CD14-positive monocyte (primary cell): ENCODE measurements at regions not wholly inside any gene's neighbourhood (a gene's known extent, or its start where the extent isn't known, plus 50 kb on each side); places are given as distances from the start of the nearest gene placed in this dataset.

Experiments used
- DNase-seq, 3 donors: peaks; one replicate each; pipeline ENCODE4 v3.0.0-alpha.2; 2011 to 2022
- H2AFZ ChIP-seq: 2 replicates; pipeline ENCODE4 v1.6.0; 2012; ENCODE audit warnings: mild to moderate bottlenecking, low read depth, low read length, inconsistent platforms; ENCODE audit not compliant: insufficient read depth, poor library complexity, severe bottlenecking
- H3K27ac ChIP-seq, 2 donors: 1 replicate in 1 of 2; 2 replicates in 1 of 2; pipeline ENCODE4 v1.5.1; 2012 to 2013; ENCODE audit warnings: low read length in 2 of 2, control low read depth in 1 of 2, inconsistent platforms in 1 of 2, low read depth in 1 of 2, mild to moderate bottlenecking in 1 of 2
- H3K27me3 ChIP-seq, 2 donors: one replicate each; pipeline versions ENCODE4 v1.6.0 to v1.6.1; 2011 to 2013; ENCODE audit warnings: low read length in 2 of 2; ENCODE audit not compliant: control insufficient read depth in 2 of 2, insufficient read depth in 2 of 2
- H3K36me3 ChIP-seq, 2 donors: replicated peaks in 1 of 2; 1 replicate in 1 of 2; 2 replicates in 1 of 2; pipeline versions ENCODE4 v1.5.1 to v1.6.1; 2012 to 2013; ENCODE audit warnings: low read length in 2 of 2, control low read depth in 1 of 2, inconsistent platforms in 1 of 2, mild to moderate bottlenecking in 1 of 2; ENCODE audit not compliant: insufficient read depth in 2 of 2, control insufficient read depth in 1 of 2
- H3K4me1 ChIP-seq, 2 donors: 1 replicate in 1 of 2; 2 replicates in 1 of 2; pipeline versions ENCODE4 v1.5.1 to v1.6.1; 2012 to 2013; ENCODE audit warnings: low read length in 2 of 2, control low read depth in 1 of 2, inconsistent platforms in 1 of 2, mild to moderate bottlenecking in 1 of 2, moderate library complexity in 1 of 2; ENCODE audit not compliant: insufficient read depth in 2 of 2, control insufficient read depth in 1 of 2
- H3K4me2 ChIP-seq: replicated peaks from 2 replicates; pipeline ENCODE3; 2012; ENCODE audit warnings: low read length, moderate library complexity, mild to moderate bottlenecking; ENCODE audit not compliant: poor library complexity, severe bottlenecking; ENCODE audit errors: extremely low read depth
- H3K4me3 ChIP-seq, 3 experiments: fragments of 200-600 bp in 1 of 3; sonication (generic) in 1 of 3; replicated peaks in 1 of 3; 1 replicate in 2 of 3; 2 replicates in 1 of 3; pipeline ENCODE4 v1.5.1; 2011 to 2013; ENCODE audit warnings: low read length in 3 of 3, mild to moderate bottlenecking in 3 of 3, control low read depth in 2 of 3, low read depth in 2 of 3, inconsistent platforms in 1 of 3, moderate library complexity in 1 of 3
- H3K79me2 ChIP-seq: 2 replicates; pipeline ENCODE4 v1.6.0; 2012; ENCODE audit warnings: mild to moderate bottlenecking, control low read depth, inconsistent platforms, low read length, moderate library complexity; ENCODE audit not compliant: insufficient read depth
- H3K9ac ChIP-seq: 2 replicates; pipeline ENCODE4 v1.6.0; 2017; ENCODE audit warnings: low read length, mild to moderate bottlenecking; ENCODE audit not compliant: insufficient read depth, poor library complexity, severe bottlenecking
- H3K9me3 ChIP-seq, 2 donors: replicated peaks in 1 of 2; 1 replicate in 1 of 2; 2 replicates in 1 of 2; pipeline versions ENCODE4 v1.5.1 to v1.6.1; 2012 to 2013; ENCODE audit warnings: low read length in 2 of 2, control low read depth in 1 of 2; ENCODE audit not compliant: control insufficient read depth in 1 of 2, insufficient read depth in 1 of 2
- H4K20me1 ChIP-seq: 2 replicates; pipeline ENCODE4 v1.6.0; 2012; ENCODE audit warnings: mild to moderate bottlenecking, low read length, control low read depth, moderate library complexity; ENCODE audit not compliant: insufficient read depth
- H3K27ac Mint-ChIP-seq, 7 donors: one replicate each; pipeline ENCODE4 v1.8.0; 2020; ENCODE audit warnings: mild to moderate bottlenecking in 7 of 7, mixed read lengths in 7 of 7, moderate library complexity in 6 of 7, inconsistent platforms in 2 of 7
- H3K27me3 Mint-ChIP-seq, 3 donors: one replicate each; pipeline ENCODE4 v1.8.0; 2021 to 2022; ENCODE audit warnings: low read depth in 3 of 3, mild to moderate bottlenecking in 3 of 3, mixed read lengths in 3 of 3, moderate library complexity in 3 of 3, inconsistent platforms in 1 of 3
- H3K36me3 Mint-ChIP-seq, 2 donors: one replicate each; pipeline ENCODE4 v1.8.0; 2020; ENCODE audit warnings: mixed read lengths in 2 of 2, inconsistent platforms in 1 of 2, mild to moderate bottlenecking in 1 of 2
- H3K4me1 Mint-ChIP-seq: one replicate; pipeline ENCODE4 v1.8.0; 2020; ENCODE audit warnings: mild to moderate bottlenecking, mixed read lengths
- H3K4me3 Mint-ChIP-seq, 2 donors: one replicate each; pipeline ENCODE4 v1.8.0; 2020; ENCODE audit warnings: mild to moderate bottlenecking in 2 of 2, mixed read lengths in 2 of 2, moderate library complexity in 1 of 2
- H3K9me3 Mint-ChIP-seq, 7 donors: one replicate each; pipeline ENCODE4 v1.8.0; 2020 to 2022; ENCODE audit warnings: mixed read lengths in 7 of 7, mild to moderate bottlenecking in 6 of 7, moderate library complexity in 6 of 7, inconsistent platforms in 2 of 7
- WGBS: methylation state at CpG from one replicate; pipeline ENCODE4 v1.1.5; 2013; ENCODE audit warnings: missing lambda C conversion rate; ENCODE audit not compliant: insufficient coverage; 5-methylcytosine and 5-hydroxymethylcytosine counted together
- intact Hi-C, 2 donors: fragments of 100-400 bp; cut with micrococcal nuclease; formaldehyde crosslinking; loops; one replicate each; pipeline versions ENCODE4 v1.15.0 to v1.15.1; 2023
- TF ChIP-seq, protein P1 (sequence below): fragments of 200-600 bp; IDR thresholded peaks from one replicate; pipeline ENCODE4 v1.8.0; 2022; ENCODE audit warnings: antibody characterized with exemption, mild to moderate bottlenecking

DNA sequence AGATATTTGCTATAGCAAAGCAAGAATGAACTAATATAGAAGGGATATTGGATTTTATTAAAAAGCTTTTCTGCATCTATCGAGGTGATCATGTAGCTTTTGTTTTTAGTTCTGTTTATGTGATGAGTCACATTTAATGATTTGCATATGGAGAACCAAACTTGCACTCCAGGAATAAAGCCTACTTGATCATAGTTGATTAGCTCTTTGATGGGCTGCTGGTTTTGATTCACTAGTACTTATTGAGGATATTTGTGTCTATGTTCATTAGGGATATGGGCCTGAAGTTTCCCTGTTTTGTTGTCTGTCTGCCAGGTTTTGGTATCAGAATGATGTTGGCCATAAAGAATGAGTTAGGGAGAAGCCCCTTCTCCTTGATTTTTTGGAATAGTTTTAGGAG is 310.7 kb downstream of the ARPP21 start:
- peaks cover 1 to 3% (median 1%) of the 10 kb centered on the region in 3 donors for H3K27me3 Mint-ChIP-seq
- no peak overlapping the region for H3K4me2 ChIP-seq
- H3K9me3 Mint-ChIP-seq, result peaks cover 0 to 6% (median 2%) of the 10 kb centered on the region in 7 donors
- no peak overlapping the region for H3K4me3 ChIP-seq
- no peaks in the 10 kb centered on the region for H3K36me3 ChIP-seq
- H3K4me3 Mint-ChIP-seq, result no peak overlapping the region
- DNase-seq, result no peak
- H3K4me1 ChIP-seq, result no peaks in the 10 kb centered on the region
- no peaks in the 10 kb centered on the region for H3K27me3 ChIP-seq
- H3K36me3 Mint-ChIP-seq, result no peaks in the 10 kb centered on the region
- no peaks in the 10 kb centered on the region for H3K79me2 ChIP-seq
- no peaks in the 10 kb centered on the region for H3K4me1 Mint-ChIP-seq
- no peak overlapping the region for H3K27ac ChIP-seq
- no peak overlapping the region for H2AFZ ChIP-seq
- no peaks in the 10 kb centered on the region for H3K9me3 ChIP-seq
- no peak overlapping the region for H3K9ac ChIP-seq
- H4K20me1 ChIP-seq, result no peaks in the 10 kb centered on the region
- TF ChIP-seq, protein P1, sequence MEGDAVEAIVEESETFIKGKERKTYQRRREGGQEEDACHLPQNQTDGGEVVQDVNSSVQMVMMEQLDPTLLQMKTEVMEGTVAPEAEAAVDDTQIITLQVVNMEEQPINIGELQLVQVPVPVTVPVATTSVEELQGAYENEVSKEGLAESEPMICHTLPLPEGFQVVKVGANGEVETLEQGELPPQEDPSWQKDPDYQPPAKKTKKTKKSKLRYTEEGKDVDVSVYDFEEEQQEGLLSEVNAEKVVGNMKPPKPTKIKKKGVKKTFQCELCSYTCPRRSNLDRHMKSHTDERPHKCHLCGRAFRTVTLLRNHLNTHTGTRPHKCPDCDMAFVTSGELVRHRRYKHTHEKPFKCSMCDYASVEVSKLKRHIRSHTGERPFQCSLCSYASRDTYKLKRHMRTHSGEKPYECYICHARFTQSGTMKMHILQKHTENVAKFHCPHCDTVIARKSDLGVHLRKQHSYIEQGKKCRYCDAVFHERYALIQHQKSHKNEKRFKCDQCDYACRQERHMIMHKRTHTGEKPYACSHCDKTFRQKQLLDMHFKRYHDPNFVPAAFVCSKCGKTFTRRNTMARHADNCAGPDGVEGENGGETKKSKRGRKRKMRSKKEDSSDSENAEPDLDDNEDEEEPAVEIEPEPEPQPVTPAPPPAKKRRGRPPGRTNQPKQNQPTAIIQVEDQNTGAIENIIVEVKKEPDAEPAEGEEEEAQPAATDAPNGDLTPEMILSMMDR, result no peak
- H3K27ac Mint-ChIP-seq, result no peak overlapping the region
- intact Hi-C loops, result no loop called here
- WGBS, result no CpG with 5 or more reads among the region's 1 CpG

DNA sequence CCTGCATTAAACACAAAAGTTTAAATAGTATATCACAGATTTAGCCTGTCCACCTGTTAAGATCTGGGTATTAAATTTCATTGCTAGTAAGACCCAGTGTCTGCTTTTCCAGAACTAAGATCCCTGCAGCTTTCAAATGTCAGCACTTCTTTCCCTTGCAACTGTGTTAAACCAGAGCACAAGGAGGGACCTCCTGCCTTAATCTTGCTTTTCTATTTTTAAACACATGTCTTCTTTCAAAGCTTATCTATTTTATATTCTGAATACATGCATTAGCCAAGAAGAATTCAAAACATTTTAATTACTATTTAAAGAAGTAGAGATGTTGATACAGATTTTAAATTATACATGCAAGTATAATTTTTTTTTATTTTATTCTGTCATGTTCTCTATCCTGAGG is 315.1 kb downstream of the ARPP21 start:
- H3K9me3 Mint-ChIP-seq, result peaks cover 0 to 6% (median 2%) of the 10 kb centered on the region in 7 donors
- Histone ChIP-seq H3K4me3 (no peak overlapping the region), H3K27ac (no peak overlapping the region), H3K9me3 (no peaks in the 10 kb centered on the region), H4K20me1 (no peaks in the 10 kb centered on the region), H3K9ac (no peak overlapping the region), H2AFZ (no peak overlapping the region), H3K79me2 (no peaks in the 10 kb centered on the region), H3K4me1 (no peaks in the 10 kb centered on the region), H3K4me2 (no peak overlapping the region), H3K27me3 (no peaks in the 10 kb centered on the region), H3K36me3 (no peaks in the 10 kb centered on the region)
- no peaks in the 10 kb centered on the region for H3K4me1 Mint-ChIP-seq
- TF ChIP-seq, protein P1, result no peak
- no peak overlapping the region for H3K4me3 Mint-ChIP-seq
- no peak for DNase-seq
- H3K27me3 Mint-ChIP-seq, result peaks cover 0 to 3% (median 1%) of the 10 kb centered on the region in 3 donors
- H3K36me3 Mint-ChIP-seq, result no peaks in the 10 kb centered on the region
- H3K27ac Mint-ChIP-seq, result no peak overlapping the region
- intact Hi-C loops, result no loop called here
